Panc1 (cell line): ENCODE measurements at regions not wholly inside any gene's neighbourhood (a gene's known extent, or its start where the extent isn't known, plus 50 kb on each side); places are given as distances from the start of the nearest gene placed in this dataset.

Experiments
- ATAC-seq: fragments of 200-7000 bp; cut with Tn5 transposase; 2 replicates; pipeline ENCODE4 v1.9.1; 2020; ENCODE audit warnings: mild to moderate bottlenecking, moderate library complexity
- BruUV-seq: library from RNA; stranded (reverse); fragments of 400-500 nt; replicated peaks from 2 replicates; lab custom pipeline; 2021; lab: Mats Ljungman, UMichigan
- CTCF ChIA-PET: fragments of 300-600 bp; sonication (Branson Sonifier 250); formaldehyde crosslinking; loops from one replicate; lab custom pipeline; 2022; ENCODE audit warnings: antibody characterized with exemption; lab: Charles Lee
- POLR2A ChIA-PET: fragments of 300-600 bp; sonication (Branson Sonifier 250); formaldehyde crosslinking; loops from one replicate; lab custom pipeline; 2022; ENCODE audit warnings: antibody characterized with exemption; lab: Charles Lee
- DNase-seq: peaks from one replicate; pipeline ENCODE4 v3.0.0-alpha.2; 2010; ENCODE audit warnings: low read depth, low spot score
- H3K27ac ChIP-seq: 2 replicates; pipeline ENCODE4 v1.5.1; 2011; ENCODE audit warnings: mild to moderate bottlenecking, low read length, inconsistent platforms
- H3K27me3 ChIP-seq: fragments of 200-500 bp; sonication (Bioruptor generic); 2 replicates; pipeline ENCODE4 v1.6.0; 2014; ENCODE audit warnings: low read length, inconsistent platforms; ENCODE audit not compliant: control insufficient read depth, insufficient read depth
- H3K36me3 ChIP-seq: fragments of 200-500 bp; sonication (Bioruptor generic); 2 replicates; pipeline ENCODE4 v1.5.1; 2014; ENCODE audit warnings: inconsistent platforms, mild to moderate bottlenecking, low read length, moderate library complexity; ENCODE audit not compliant: control insufficient read depth, insufficient read depth
- H3K4me1 ChIP-seq: 2 replicates; pipeline ENCODE4 v1.5.1; 2011; ENCODE audit warnings: inconsistent platforms, mild to moderate bottlenecking, low read length, moderate library complexity; ENCODE audit not compliant: control insufficient read depth, insufficient read depth
- H3K4me3 ChIP-seq, 2 experiments: 2 replicates each; pipeline ENCODE4 v1.5.1; 2011 to 2012; ENCODE audit warnings: low read depth in 2 of 2, low read length in 2 of 2, mild to moderate bottlenecking in 2 of 2, inconsistent platforms in 1 of 2, moderate library complexity in 1 of 2
- H3K9me3 ChIP-seq: fragments of 200-500 bp; sonication (Bioruptor generic); 2 replicates; pipeline ENCODE4 v1.5.1; 2014; ENCODE audit warnings: low read depth, mild to moderate bottlenecking, inconsistent platforms, low read length, moderate library complexity; ENCODE audit not compliant: control insufficient read depth, insufficient read depth
- POLR2AphosphoS5 ChIP-seq: IDR thresholded peaks from 2 replicates; pipeline ENCODE4 v1.6.1; 2012; ENCODE audit warnings: mild to moderate bottlenecking, low read depth, low read length, moderate library complexity
- SIN3A ChIP-seq: IDR thresholded peaks from 2 replicates; pipeline ENCODE4 v1.6.1; 2012; ENCODE audit warnings: low read depth, mild to moderate bottlenecking, low read length, moderate library complexity, borderline replicate concordance; ENCODE audit not compliant: insufficient read depth
- TCF7L2 ChIP-seq: IDR thresholded peaks from 2 replicates; pipeline ENCODE4 v1.6.1; 2011; ENCODE audit warnings: mild to moderate bottlenecking, low read depth, low read length, inconsistent platforms
- in situ Hi-C: cut with HindIII; loops from 2 replicates; pipeline ENCODE4 v1.10.0; 2016; ENCODE audit warnings: low sequenced_read_pairs, low pct_unique_long_range_greater_than_20kb
- intact Hi-C: fragments of 100-400 bp; cut with micrococcal nuclease; formaldehyde crosslinking; loops from one replicate; pipeline ENCODE4 v1.10.0; 2022; ENCODE audit not compliant: unreplicated experiment
- TF ChIP-seq, protein P1 (sequence below): fragments of 450-650 bp; IDR thresholded peaks from 2 replicates; pipeline ENCODE4 v1.5.1; 2017; ENCODE audit warnings: mild to moderate bottlenecking
- TF ChIP-seq, protein P2 (sequence below), 2 experiments: IDR thresholded peaks; 2 replicates each; pipeline ENCODE4 v1.6.1; 2011 to 2012; ENCODE audit warnings: low read depth in 2 of 2, control low read depth in 1 of 2, low read length in 1 of 2, mild to moderate bottlenecking in 1 of 2, moderate library complexity in 1 of 2; ENCODE audit not compliant: insufficient read depth in 1 of 2

DNA sequence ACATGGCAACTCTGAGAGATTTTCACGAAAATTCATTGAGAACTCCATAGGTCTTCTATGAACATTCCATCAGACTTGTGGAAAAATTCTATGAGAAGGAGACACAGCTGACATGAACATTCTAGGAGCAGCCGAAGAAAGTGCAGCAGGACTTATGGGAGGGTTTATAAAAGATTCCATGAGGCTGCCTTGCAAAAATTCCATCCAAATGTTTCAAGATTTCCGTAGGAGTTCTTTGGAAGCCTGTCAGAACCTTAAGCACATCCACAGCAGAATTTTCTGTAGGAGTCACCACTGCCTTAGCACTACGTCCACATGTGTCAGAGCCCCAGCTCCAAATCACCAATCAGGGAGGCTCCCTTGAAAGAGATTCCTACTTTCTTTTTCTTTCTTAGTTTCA is 67.0 kb upstream of the MSX1 start:
- POLR2A ChIA-PET: no interaction called here
- Histone ChIP-seq H3K4me3 (no peak overlapping the region), H3K27me3 (peaks cover 2% of the 10 kb centered on the region; the same call in 1 of the 2 replicates), H3K9me3 (no peaks in the 10 kb centered on the region), H3K4me1 (no peaks in the 10 kb centered on the region), H3K36me3 (no peaks in the 10 kb centered on the region), H3K27ac (no peak overlapping the region)
- TF ChIP-seq, protein P1, sequence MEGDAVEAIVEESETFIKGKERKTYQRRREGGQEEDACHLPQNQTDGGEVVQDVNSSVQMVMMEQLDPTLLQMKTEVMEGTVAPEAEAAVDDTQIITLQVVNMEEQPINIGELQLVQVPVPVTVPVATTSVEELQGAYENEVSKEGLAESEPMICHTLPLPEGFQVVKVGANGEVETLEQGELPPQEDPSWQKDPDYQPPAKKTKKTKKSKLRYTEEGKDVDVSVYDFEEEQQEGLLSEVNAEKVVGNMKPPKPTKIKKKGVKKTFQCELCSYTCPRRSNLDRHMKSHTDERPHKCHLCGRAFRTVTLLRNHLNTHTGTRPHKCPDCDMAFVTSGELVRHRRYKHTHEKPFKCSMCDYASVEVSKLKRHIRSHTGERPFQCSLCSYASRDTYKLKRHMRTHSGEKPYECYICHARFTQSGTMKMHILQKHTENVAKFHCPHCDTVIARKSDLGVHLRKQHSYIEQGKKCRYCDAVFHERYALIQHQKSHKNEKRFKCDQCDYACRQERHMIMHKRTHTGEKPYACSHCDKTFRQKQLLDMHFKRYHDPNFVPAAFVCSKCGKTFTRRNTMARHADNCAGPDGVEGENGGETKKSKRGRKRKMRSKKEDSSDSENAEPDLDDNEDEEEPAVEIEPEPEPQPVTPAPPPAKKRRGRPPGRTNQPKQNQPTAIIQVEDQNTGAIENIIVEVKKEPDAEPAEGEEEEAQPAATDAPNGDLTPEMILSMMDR: no peak
- TF ChIP-seq POLR2AphosphoS5 (no peak), TCF7L2 (no peak), SIN3A (no peak)
- TF ChIP-seq, protein P2, sequence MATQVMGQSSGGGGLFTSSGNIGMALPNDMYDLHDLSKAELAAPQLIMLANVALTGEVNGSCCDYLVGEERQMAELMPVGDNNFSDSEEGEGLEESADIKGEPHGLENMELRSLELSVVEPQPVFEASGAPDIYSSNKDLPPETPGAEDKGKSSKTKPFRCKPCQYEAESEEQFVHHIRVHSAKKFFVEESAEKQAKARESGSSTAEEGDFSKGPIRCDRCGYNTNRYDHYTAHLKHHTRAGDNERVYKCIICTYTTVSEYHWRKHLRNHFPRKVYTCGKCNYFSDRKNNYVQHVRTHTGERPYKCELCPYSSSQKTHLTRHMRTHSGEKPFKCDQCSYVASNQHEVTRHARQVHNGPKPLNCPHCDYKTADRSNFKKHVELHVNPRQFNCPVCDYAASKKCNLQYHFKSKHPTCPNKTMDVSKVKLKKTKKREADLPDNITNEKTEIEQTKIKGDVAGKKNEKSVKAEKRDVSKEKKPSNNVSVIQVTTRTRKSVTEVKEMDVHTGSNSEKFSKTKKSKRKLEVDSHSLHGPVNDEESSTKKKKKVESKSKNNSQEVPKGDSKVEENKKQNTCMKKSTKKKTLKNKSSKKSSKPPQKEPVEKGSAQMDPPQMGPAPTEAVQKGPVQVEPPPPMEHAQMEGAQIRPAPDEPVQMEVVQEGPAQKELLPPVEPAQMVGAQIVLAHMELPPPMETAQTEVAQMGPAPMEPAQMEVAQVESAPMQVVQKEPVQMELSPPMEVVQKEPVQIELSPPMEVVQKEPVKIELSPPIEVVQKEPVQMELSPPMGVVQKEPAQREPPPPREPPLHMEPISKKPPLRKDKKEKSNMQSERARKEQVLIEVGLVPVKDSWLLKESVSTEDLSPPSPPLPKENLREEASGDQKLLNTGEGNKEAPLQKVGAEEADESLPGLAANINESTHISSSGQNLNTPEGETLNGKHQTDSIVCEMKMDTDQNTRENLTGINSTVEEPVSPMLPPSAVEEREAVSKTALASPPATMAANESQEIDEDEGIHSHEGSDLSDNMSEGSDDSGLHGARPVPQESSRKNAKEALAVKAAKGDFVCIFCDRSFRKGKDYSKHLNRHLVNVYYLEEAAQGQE (IDR thresholded peaks at IDR 0.05; ENCODE audit: insufficient read depth in 1 of 2, low read depth in 2 of 2, low read length in 1 of 2): no peak
- ATAC-seq (no peak), DNase-seq (no peak)
- intact Hi-C loops (no loop called here), in situ Hi-C loops (no loop called here)
- no TSS peak for BruUV-seq
- CTCF ChIA-PET: interaction anchor here (0.6 kb wide), 1 partner anchor 247 kb away, joined by 5 read pairs; no protein-coding TSS in a partner anchor

DNA sequence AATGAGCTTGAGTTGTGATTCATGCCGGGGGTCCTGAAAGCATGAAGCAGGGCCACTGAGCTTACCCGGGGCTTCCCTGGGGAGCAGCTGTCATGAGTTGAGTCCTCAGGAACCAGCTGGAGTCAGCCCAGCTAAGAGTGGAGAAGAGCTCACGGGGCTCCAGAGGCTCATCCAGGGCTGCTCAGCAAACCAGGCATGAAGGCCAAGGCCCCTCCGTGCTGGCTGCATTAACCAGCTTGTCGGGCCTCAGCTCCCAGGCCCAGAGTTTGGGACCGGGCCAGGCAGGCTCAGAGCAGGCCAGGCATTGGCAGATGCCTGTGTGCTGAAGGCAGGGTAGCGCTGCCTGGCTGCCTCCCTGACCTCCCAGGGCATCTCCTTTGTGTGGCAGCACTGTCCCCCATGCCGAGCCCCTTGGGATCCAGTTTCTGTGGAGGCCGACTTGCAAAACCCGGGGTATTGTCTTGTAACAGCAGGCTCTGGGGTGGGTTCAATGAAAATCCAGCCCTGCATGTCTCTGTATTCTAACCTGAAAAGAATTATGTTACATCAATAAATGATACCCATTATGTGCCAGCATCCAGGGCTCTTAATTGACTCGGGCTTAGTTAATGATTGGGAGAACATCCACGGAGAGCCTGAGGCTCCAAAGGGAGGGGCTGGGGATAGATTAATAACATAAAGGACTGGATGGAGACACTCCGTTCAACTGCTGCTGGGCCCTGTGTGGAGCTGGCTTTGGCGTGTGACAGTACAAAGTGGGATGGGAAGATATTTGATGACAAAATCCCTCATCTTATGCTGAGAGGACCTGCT is 68.0 kb upstream of the MSX1 start:
- ChIA-PET CTCF (no interaction called here), POLR2A (no interaction called here)
- BruUV-seq: no TSS peak
- no peak for ATAC-seq
- Histone ChIP-seq H3K27me3 (peaks cover 2% of the 10 kb centered on the region; the same call in 1 of the 2 replicates), H3K9me3 (no peaks in the 10 kb centered on the region), H3K4me3 (no peak overlapping the region), H3K27ac (no peak overlapping the region), H3K4me1 (no peaks in the 10 kb centered on the region), H3K36me3 (no peaks in the 10 kb centered on the region)
- DNase-seq: no peak
- intact Hi-C loops: no loop called here
- TF ChIP-seq POLR2AphosphoS5: no peak
- TF ChIP-seq, protein P1: no peak
- TF ChIP-seq TCF7L2: no peak
- TF ChIP-seq, protein P2 (IDR thresholded peaks at IDR 0.05; ENCODE audit: insufficient read depth in 1 of 2, low read depth in 2 of 2, low read length in 1 of 2): no peak
- TF ChIP-seq SIN3A: no peak
- in situ Hi-C loops: no loop called here
